ENCODE measurements at regions not wholly inside any gene's neighbourhood (a gene's known extent, or its start where the extent isn't known, plus 50 kb on each side); places are given as distances from the start of the nearest gene placed in this dataset.

DNA sequence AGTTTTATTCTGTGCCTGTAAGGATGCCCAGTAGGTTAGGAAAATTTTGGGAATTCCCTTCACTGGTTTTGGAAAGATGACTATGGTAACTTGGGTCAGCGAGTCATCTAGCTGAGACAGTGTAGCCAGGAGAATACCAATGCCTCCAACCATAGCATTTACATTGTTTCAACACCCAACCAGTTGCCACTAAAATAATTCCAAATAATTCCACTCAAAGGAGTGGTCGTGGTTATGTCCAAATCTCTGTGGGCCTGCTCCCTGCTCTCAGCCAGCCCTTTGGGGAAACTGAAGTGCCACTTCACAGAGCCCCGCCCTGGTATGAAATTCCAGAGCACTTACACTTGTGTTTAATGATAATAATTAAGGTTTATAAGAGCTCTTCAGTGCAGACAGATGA lies 310.5 kb downstream of the PLK2 start:
- no peak overlapping the region for H3K27ac ChIP-seq (ENCODE audit: low read length)
- no peaks in the 10 kb centered on the region for H3K36me3 ChIP-seq (ENCODE audit: control insufficient read depth in 1 of 2, insufficient read depth in 2 of 2, low read length in 2 of 2)
- no peak overlapping the region for H3K4me3 ChIP-seq (ENCODE audit: low read depth in 1 of 2, low read length in 2 of 2)
- H3K4me1 ChIP-seq (ENCODE audit: control insufficient read depth in 1 of 2, insufficient read depth in 2 of 2, low read length in 2 of 2) = no peaks in the 10 kb centered on the region
- no peaks in the 10 kb centered on the region for H3K27me3 ChIP-seq (ENCODE audit: low read depth, low read length)
- H3K9me3 ChIP-seq (ENCODE audit: control insufficient read depth in 1 of 2, low read length in 2 of 2) = no peaks in the 10 kb centered on the region

DNA sequence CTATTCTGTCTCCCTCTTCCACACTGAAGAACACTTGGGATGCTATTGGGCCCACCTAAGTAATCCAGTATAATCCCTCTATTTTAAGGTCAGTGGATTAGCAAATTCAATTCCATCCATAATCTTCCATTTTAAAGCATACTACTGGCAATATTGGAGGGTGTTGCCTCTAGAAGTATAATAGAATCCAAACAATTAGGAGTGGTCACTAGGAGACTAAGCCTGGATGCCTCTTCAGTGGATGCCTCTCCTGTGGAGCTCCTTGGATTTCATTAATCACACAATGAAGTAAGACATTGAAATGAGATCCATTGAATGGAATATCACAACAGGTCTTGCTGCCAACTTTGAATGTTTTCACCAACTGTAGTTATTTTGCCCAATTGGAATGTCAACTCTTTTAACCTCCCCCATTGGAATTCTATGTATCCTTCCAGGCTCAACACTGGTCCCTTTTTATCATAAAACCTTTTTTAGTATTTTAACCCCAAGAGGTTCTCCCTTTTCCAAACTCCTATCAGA lies 311.6 kb downstream of the PLK2 start:
- H3K4me3 ChIP-seq (ENCODE audit: low read depth in 1 of 2, low read length in 2 of 2) = no peak overlapping the region
- H3K4me1 ChIP-seq (ENCODE audit: control insufficient read depth in 1 of 2, insufficient read depth in 2 of 2, low read length in 2 of 2) = no peaks in the 10 kb centered on the region
- no peaks in the 10 kb centered on the region for H3K9me3 ChIP-seq (ENCODE audit: control insufficient read depth in 1 of 2, low read length in 2 of 2)

DNA sequence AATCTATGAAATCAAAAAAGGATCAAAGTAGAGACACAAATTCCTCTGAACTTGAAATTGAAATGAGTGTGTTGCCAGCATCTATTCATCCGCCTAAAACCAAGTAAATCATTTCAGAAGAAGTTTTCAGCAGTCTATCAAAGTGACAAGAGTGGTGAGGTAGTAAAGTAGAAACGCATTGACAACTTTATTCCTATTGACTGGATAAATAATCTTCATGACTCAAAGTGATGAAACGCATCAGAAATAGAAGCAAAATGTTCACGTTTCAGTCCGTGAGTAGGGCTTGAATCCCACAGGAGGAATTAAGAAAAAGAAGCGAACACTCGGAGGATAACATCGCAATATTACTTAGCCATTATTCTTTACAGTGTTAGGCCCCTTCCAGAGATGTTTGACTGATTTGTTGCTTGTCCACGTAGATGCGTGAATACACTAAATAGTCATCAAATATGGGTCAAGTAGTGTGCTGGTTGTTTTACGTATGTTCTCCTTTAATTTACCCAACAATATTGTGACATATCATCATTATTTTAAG lies 314.4 kb downstream of the PLK2 start:
- Histone ChIP-seq H3K27ac (ENCODE audit: low read length) (no peak overlapping the region), H3K36me3 (ENCODE audit: control insufficient read depth in 1 of 2, insufficient read depth in 2 of 2, low read length in 2 of 2) (no peaks in the 10 kb centered on the region), H3K9me3 (ENCODE audit: control insufficient read depth in 1 of 2, low read length in 2 of 2) (no peaks in the 10 kb centered on the region), H3K4me3 (ENCODE audit: low read depth in 1 of 2, low read length in 2 of 2) (no peak overlapping the region), H3K27me3 (ENCODE audit: low read depth, low read length) (no peaks in the 10 kb centered on the region), H3K4me1 (ENCODE audit: control insufficient read depth in 1 of 2, insufficient read depth in 2 of 2, low read length in 2 of 2) (no peaks in the 10 kb centered on the region)

More for the DNA sequence above, 311.6 kb downstream of the PLK2 start:
- Histone ChIP-seq H3K27ac (ENCODE audit: low read length) (no peak overlapping the region), H3K27me3 (ENCODE audit: low read depth, low read length) (no peaks in the 10 kb centered on the region), H3K36me3 (ENCODE audit: control insufficient read depth in 1 of 2, insufficient read depth in 2 of 2, low read length in 2 of 2) (no peaks in the 10 kb centered on the region)

DNA sequence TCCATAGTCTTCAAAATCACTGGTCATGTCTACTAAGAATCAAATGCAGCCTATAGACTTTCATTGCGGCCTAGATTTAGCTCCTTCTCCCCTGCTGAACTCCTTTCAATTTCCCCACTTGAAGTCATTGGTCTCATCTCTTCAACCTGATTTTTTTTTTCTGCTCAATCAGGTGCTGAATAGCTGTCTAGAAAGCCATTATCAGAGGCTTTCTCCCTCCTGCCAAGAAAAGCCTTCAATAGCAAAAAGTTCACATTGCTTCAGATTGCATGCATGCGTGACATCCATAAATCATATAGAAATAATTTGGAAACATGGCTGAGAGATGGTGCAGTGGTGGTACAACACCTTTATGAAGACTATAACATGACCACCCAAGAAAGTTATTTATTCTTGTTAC lies 316.2 kb downstream of the PLK2 start:
- Histone ChIP-seq H3K27ac (ENCODE audit: low read length) (no peak overlapping the region), H3K4me1 (ENCODE audit: control insufficient read depth in 1 of 2, insufficient read depth in 2 of 2, low read length in 2 of 2) (no peaks in the 10 kb centered on the region), H3K27me3 (ENCODE audit: low read depth, low read length) (no peaks in the 10 kb centered on the region), H3K4me3 (ENCODE audit: low read depth in 1 of 2, low read length in 2 of 2) (no peak overlapping the region), H3K9me3 (ENCODE audit: control insufficient read depth in 1 of 2, low read length in 2 of 2) (no peaks in the 10 kb centered on the region), H3K36me3 (ENCODE audit: control insufficient read depth in 1 of 2, insufficient read depth in 2 of 2, low read length in 2 of 2) (no peaks in the 10 kb centered on the region)

DNA sequence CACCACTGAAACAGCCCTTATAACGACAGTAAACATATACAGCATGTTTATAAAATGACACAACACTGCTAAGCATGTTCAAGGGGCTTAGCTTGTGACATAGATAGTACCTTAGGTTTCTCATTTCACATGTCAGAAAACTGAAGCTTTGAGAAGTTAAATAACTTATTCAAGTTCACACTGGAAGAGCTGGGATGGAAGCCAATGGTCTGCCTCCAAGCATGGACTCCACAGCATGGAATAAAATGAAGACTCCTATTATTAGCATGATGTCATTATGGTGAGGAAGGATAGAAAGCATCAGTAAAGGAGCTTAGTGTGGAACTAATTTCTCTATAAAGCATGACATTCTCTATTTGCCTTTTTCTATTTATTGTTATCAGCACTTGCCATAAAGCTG lies 316.7 kb downstream of the PLK2 start:
- no peaks in the 10 kb centered on the region for H3K4me1 ChIP-seq (ENCODE audit: control insufficient read depth in 1 of 2, insufficient read depth in 2 of 2, low read length in 2 of 2)
- H3K36me3 ChIP-seq (ENCODE audit: control insufficient read depth in 1 of 2, insufficient read depth in 2 of 2, low read length in 2 of 2) = no peaks in the 10 kb centered on the region
- H3K27me3 ChIP-seq (ENCODE audit: low read depth, low read length) = no peaks in the 10 kb centered on the region
- no peak overlapping the region for H3K4me3 ChIP-seq (ENCODE audit: low read depth in 1 of 2, low read length in 2 of 2)
- no peaks in the 10 kb centered on the region for H3K9me3 ChIP-seq (ENCODE audit: control insufficient read depth in 1 of 2, low read length in 2 of 2)
- H3K27ac ChIP-seq (ENCODE audit: low read length) = no peak overlapping the region

DNA sequence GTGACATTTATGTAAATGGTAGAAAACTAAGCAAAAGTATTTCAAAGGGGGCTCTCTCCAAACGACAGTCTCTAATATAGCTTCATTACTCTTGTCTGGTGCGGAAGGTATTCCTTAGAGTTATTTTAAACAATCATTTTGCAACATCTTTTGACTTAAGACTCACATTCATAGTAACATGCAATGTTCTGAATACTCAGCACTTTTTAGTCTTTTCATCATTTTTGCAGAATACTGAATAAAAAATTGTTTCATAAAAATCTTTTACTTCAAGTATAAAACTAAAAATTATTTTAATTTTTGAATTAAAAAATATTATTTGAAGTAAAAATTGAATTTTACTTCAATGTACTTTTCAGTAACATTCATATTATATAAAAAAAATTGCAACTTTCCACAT lies 321.1 kb downstream of the PLK2 start:
- Histone ChIP-seq H3K9me3 (ENCODE audit: control insufficient read depth in 1 of 2, low read length in 2 of 2) (no peaks in the 10 kb centered on the region), H3K36me3 (ENCODE audit: control insufficient read depth in 1 of 2, insufficient read depth in 2 of 2, low read length in 2 of 2) (no peaks in the 10 kb centered on the region), H3K4me1 (ENCODE audit: control insufficient read depth in 1 of 2, insufficient read depth in 2 of 2, low read length in 2 of 2) (peaks cover 0 to 6% of the 10 kb centered on the region in 2 donors), H3K4me3 (ENCODE audit: low read depth in 1 of 2, low read length in 2 of 2) (no peak overlapping the region), H3K27ac (ENCODE audit: low read length) (no peak overlapping the region), H3K27me3 (ENCODE audit: low read depth, low read length) (no peaks in the 10 kb centered on the region)

DNA sequence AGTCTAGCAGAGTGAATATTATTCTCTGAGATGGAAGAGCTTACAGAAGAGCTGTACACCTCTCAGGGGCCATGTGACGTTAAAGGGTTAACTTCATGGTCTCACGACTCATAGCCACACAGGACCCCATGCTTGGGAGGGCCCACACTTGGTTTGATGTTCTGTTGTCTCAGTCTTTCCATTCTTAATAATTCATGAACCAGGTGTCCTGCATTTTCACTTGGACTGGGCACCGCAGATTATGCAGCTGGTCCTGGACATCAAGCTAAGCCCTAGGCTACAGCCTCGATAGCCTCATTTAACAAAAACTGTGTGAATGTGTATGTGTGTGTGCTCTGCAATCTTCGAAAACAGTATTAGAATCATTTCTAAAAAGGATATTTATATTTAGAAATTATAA lies 323.5 kb downstream of the PLK2 start:
- H3K27ac ChIP-seq (ENCODE audit: low read length) = no peak overlapping the region
- peaks cover 0 to 8% of the 10 kb centered on the region in 2 donors for H3K4me1 ChIP-seq (ENCODE audit: control insufficient read depth in 1 of 2, insufficient read depth in 2 of 2, low read length in 2 of 2)
- H3K36me3 ChIP-seq (ENCODE audit: control insufficient read depth in 1 of 2, insufficient read depth in 2 of 2, low read length in 2 of 2) = no peaks in the 10 kb centered on the region
- H3K27me3 ChIP-seq (ENCODE audit: low read depth, low read length) = no peaks in the 10 kb centered on the region
- no peak overlapping the region for H3K4me3 ChIP-seq (ENCODE audit: low read depth in 1 of 2, low read length in 2 of 2)
- H3K9me3 ChIP-seq (ENCODE audit: control insufficient read depth in 1 of 2, low read length in 2 of 2) = no peaks in the 10 kb centered on the region

DNA sequence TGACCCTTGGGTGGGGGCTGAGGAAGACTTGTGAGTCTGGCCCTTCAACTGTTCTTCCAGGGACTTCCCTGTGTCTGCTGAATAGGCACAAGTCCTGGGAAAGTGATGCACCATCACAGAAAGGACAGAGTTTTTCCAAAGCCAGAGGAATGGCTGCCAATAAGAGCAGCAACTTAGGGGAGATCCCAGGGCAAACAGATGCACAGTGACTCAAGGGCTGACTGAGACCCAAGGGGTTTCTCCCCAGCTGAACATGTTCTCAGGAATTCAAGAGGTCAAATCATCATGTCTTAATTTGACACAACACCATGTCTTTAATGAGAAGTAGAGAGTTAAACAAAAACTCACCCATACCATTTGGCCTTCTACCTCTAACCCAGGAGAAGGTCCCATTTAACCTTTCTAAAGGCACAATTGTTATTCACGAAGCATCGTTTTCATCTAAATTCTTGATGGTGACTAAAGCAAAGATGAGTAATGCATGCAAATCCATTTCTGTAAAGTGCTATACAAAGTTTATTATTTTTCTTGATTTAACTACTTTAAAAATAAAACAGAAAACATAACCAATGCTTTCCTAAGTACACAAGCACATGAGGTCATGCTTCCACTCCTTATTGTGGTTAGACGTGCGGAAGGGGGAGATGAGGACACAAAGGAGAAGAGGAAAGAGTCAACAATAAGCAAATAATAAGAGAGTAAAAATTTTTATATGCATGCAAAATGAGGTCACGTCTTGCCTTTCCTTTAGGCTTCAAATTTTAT lies 324.1 kb downstream of the PLK2 start:
- H3K27me3 ChIP-seq (ENCODE audit: low read depth, low read length) = no peaks in the 10 kb centered on the region
- no peaks in the 10 kb centered on the region for H3K9me3 ChIP-seq (ENCODE audit: control insufficient read depth in 1 of 2, low read length in 2 of 2)
- H3K4me1 ChIP-seq (ENCODE audit: control insufficient read depth in 1 of 2, insufficient read depth in 2 of 2, low read length in 2 of 2) = peaks cover 0 to 8% of the 10 kb centered on the region in 2 donors
- no peaks in the 10 kb centered on the region for H3K36me3 ChIP-seq (ENCODE audit: control insufficient read depth in 1 of 2, insufficient read depth in 2 of 2, low read length in 2 of 2)
- no peak overlapping the region for H3K4me3 ChIP-seq (ENCODE audit: low read depth in 1 of 2, low read length in 2 of 2)
- H3K27ac ChIP-seq (ENCODE audit: low read length) = no peak overlapping the region

DNA sequence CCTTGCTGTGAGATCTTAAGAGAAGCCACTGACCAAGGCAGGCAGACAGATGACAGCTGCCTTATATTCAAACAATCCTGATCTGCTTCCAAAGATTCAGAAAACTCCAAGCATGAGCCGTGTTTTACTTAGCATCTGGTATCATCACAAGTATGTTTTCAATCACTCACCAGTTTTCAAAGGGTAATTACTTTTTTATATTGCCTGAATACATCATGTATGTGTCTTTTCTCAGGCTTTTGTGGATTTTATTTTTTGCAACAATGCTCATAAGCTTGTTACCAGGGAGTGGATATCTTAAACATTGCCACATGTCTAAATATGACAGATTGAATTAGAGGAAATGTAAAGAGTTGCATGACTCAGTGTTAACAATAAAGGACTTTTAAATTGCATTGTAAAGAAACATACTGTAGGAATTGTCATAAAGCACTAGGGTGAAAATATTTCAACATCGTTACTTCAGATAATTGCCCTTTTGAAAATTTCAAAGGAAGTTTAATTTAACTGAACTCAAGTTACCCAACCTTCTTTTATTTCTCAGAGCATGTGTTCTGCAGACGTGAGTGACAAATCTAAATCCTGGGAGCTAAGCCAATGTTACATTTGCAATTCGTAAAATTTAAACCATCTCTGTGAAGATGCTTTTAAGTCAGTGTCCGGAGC lies 326.1 kb downstream of the PLK2 start:
- Histone ChIP-seq H3K4me3 (ENCODE audit: low read depth in 1 of 2, low read length in 2 of 2) (no peak overlapping the region), H3K36me3 (ENCODE audit: control insufficient read depth in 1 of 2, insufficient read depth in 2 of 2, low read length in 2 of 2) (no peaks in the 10 kb centered on the region), H3K27ac (ENCODE audit: low read length) (no peak overlapping the region), H3K9me3 (ENCODE audit: control insufficient read depth in 1 of 2, low read length in 2 of 2) (no peaks in the 10 kb centered on the region), H3K27me3 (ENCODE audit: low read depth, low read length) (no peaks in the 10 kb centered on the region), H3K4me1 (ENCODE audit: control insufficient read depth in 1 of 2, insufficient read depth in 2 of 2, low read length in 2 of 2) (peaks cover 0 to 8% of the 10 kb centered on the region in 2 donors)

DNA sequence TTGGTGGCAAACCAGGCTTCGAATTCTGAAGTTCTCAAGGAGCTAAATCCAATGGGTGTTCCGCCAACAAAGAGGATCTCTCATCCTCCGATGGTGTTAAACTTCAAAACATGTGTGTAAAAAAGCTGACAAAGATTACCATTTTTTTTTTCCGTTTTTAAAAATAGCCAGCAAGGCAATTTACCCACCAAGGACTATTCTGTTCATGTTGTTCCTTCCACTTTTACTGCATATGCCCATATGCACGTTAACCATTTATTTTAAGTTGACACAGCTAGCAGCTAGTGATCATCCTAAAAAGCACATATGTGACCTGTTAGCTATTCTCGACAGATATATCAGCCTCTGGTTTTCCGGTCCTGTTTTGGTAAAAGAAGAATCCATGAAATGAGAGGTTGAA lies 326.7 kb downstream of the PLK2 start:
- Histone ChIP-seq H3K27ac (ENCODE audit: low read length) (no peak overlapping the region), H3K36me3 (ENCODE audit: control insufficient read depth in 1 of 2, insufficient read depth in 2 of 2, low read length in 2 of 2) (no peaks in the 10 kb centered on the region), H3K27me3 (ENCODE audit: low read depth, low read length) (no peaks in the 10 kb centered on the region), H3K4me3 (ENCODE audit: low read depth in 1 of 2, low read length in 2 of 2) (no peak overlapping the region), H3K4me1 (ENCODE audit: control insufficient read depth in 1 of 2, insufficient read depth in 2 of 2, low read length in 2 of 2) (peaks cover 0 to 8% of the 10 kb centered on the region in 2 donors), H3K9me3 (ENCODE audit: control insufficient read depth in 1 of 2, low read length in 2 of 2) (no peaks in the 10 kb centered on the region)

DNA sequence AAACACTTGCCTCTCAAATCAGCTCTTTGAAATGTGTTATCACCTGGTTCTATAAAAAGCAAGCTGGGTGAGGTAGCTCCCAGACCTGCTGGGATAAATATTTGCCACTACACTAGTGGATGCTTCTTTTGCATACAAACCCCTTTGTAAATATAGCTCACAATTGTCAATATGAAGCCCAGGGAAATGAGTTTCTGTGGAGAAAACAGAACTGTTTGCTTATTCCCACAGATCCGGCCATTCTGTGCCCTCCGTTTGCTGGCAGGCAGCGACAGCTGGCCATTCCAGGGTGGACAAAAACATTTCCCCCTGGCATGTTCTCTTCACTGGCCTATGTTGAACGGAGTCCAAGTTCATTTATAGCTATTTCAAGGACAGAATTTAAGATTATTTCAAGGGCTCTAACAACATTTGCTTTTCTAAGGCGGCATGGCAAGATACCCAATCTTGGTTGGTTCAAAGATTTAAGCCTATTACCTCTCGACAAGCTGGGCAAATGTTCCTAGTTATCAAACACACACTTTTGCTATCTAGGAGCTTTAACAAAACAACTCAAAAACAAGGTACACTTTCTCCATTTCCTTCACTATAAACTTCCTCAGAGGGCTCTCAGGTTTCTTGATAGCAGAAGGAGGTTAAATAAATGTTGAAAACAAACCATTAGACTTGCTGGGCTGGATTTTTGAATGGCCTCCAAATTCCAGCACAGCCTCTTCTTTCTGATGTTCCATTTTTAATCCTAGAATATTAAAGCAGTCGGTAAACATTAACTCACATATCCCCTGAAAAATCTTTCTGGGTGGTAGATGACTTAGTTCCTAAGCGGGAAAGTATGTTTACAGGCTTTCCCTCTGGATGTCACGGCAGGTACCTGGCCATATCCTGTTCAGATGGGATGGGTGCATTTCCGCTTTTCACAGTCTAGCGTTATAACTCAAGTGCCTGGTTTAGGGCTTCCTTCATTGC lies 332.3 kb downstream of the PLK2 start:
- Histone ChIP-seq H3K4me1 (ENCODE audit: control insufficient read depth in 1 of 2, insufficient read depth in 2 of 2, low read length in 2 of 2) (peaks cover 0 to 6% of the 10 kb centered on the region in 2 donors), H3K27ac (ENCODE audit: low read length) (no peak overlapping the region), H3K4me3 (ENCODE audit: low read depth in 1 of 2, low read length in 2 of 2) (no peak overlapping the region), H3K36me3 (ENCODE audit: control insufficient read depth in 1 of 2, insufficient read depth in 2 of 2, low read length in 2 of 2) (no peaks in the 10 kb centered on the region), H3K9me3 (ENCODE audit: control insufficient read depth in 1 of 2, low read length in 2 of 2) (no peaks in the 10 kb centered on the region), H3K27me3 (ENCODE audit: low read depth, low read length) (no peaks in the 10 kb centered on the region)
